Naive B cell (primary cell): ENCODE measurements at regions not wholly inside any gene's neighbourhood (a gene's known extent, or its start where the extent isn't known, plus 50 kb on each side); places are given as distances from the start of the nearest gene placed in this dataset.

Experiments used
- ATAC-seq, 2 donors: fragments of 150-1000 bp; cut with Tn5 transposase; 2 replicates each; pipeline ENCODE4 v1.10.0; 2021; ENCODE audit warnings: low read depth in 2 of 2, mild to moderate bottlenecking in 2 of 2, moderate library complexity in 2 of 2
- DNase-seq: peaks from one replicate; pipeline ENCODE4 v3.0.0; 2022
- H3K27ac Mint-ChIP-seq, 6 donors: one replicate each; pipeline ENCODE4 v1.8.0; 2020 to 2022; ENCODE audit warnings: mild to moderate bottlenecking in 6 of 6, mixed read lengths in 6 of 6, moderate library complexity in 5 of 6, inconsistent platforms in 2 of 6
- H3K27me3 Mint-ChIP-seq, 3 donors: one replicate each; pipeline ENCODE4 v1.8.0; 2021 to 2022; ENCODE audit warnings: mixed read lengths in 3 of 3, mild to moderate bottlenecking in 1 of 3
- H3K36me3 Mint-ChIP-seq, 2 donors: one replicate each; pipeline ENCODE4 v1.8.0; 2020 to 2022; ENCODE audit warnings: mixed read lengths in 2 of 2, inconsistent platforms in 1 of 2, mild to moderate bottlenecking in 1 of 2
- H3K4me1 Mint-ChIP-seq, 3 donors: one replicate each; pipeline ENCODE4 v1.8.0; 2020 to 2022; ENCODE audit warnings: mixed read lengths in 3 of 3, inconsistent platforms in 1 of 3, mild to moderate bottlenecking in 1 of 3, moderate library complexity in 1 of 3
- H3K4me3 Mint-ChIP-seq, 8 donors: one replicate each; pipeline ENCODE4 v1.8.0; 2020 to 2022; ENCODE audit warnings: mild to moderate bottlenecking in 8 of 8, mixed read lengths in 8 of 8, moderate library complexity in 8 of 8, inconsistent platforms in 2 of 8
- H3K9me3 Mint-ChIP-seq, 7 donors: one replicate each; pipeline ENCODE4 v1.8.0; 2020 to 2022; ENCODE audit warnings: mixed read lengths in 7 of 7, mild to moderate bottlenecking in 5 of 7, inconsistent platforms in 2 of 7, moderate library complexity in 1 of 7

GRCh38 chr6:15997586-15998388 is 131.1 kb upstream of the MYLIP start:
- Mint-ChIP-seq H3K4me1 (peaks cover 0 to 8% (median 8%) of the 10 kb centered on the region in 3 donors), H3K27me3 (peaks cover 8 to 14% (median 14%) of the 10 kb centered on the region in 3 donors), H3K27ac (peak overlapping the region in 1 of 6 donors; percentile 49), H3K9me3 (no peaks in the 10 kb centered on the region), H3K4me3 (peak overlapping the region in 2 of 8 donors; percentile 17 to 22), H3K36me3 (no peaks in the 10 kb centered on the region)
- DNase-seq, result no peak
- ATAC-seq, result no peak

GRCh38 chr6:15996030-15996429 is 132.9 kb upstream of the MYLIP start:
- peaks cover 8 to 14% (median 14%) of the 10 kb centered on the region in 3 donors for H3K27me3 Mint-ChIP-seq

GRCh38 chr6:15995493-15995892 is 133.4 kb upstream of the MYLIP start:
- Mint-ChIP-seq H3K27me3 (peaks cover 8 to 14% (median 14%) of the 10 kb centered on the region in 3 donors), H3K4me1 (peaks cover 0 to 8% (median 8%) of the 10 kb centered on the region in 3 donors), H3K9me3 (no peaks in the 10 kb centered on the region), H3K36me3 (no peaks in the 10 kb centered on the region), H3K4me3 (no peak overlapping the region), H3K27ac (no peak overlapping the region)
- DNase-seq (no peak), ATAC-seq (no peak)

More at GRCh38 chr6:15996030-15996429, 132.9 kb upstream of the MYLIP start:
- Mint-ChIP-seq H3K9me3 (no peaks in the 10 kb centered on the region), H3K4me3 (no peak overlapping the region), H3K4me1 (peaks cover 0 to 8% (median 8%) of the 10 kb centered on the region in 3 donors), H3K27ac (no peak overlapping the region), H3K36me3 (no peaks in the 10 kb centered on the region)
- no peak for ATAC-seq
- no peak for DNase-seq

- peak overlapping the region in 1 of 6 donors; percentile 48 for H3K27ac Mint-ChIP-seq
- no peak overlapping the region for H3K4me3 Mint-ChIP-seq
- ATAC-seq (no peak), DNase-seq (no peak)
- no peaks in the 10 kb centered on the region for H3K36me3 Mint-ChIP-seq
- H3K27me3 Mint-ChIP-seq, result peaks cover 8 to 14% (median 14%) of the 10 kb centered on the region in 3 donors
- H3K4me1 Mint-ChIP-seq, result peaks cover 0 to 8% (median 8%) of the 10 kb centered on the region in 3 donors
- no peaks in the 10 kb centered on the region for H3K9me3 Mint-ChIP-seq
Measured at GRCh38 chr6:15994814-15995459, 133.9 kb upstream of the MYLIP start.

GRCh38 chr6:15993716-15994228 is 135.1 kb upstream of the MYLIP start:
- H3K9me3 Mint-ChIP-seq, result no peaks in the 10 kb centered on the region
- ATAC-seq (no peak), DNase-seq (no peak)
- no peak overlapping the region for H3K27ac Mint-ChIP-seq
- peaks cover 8 to 14% (median 14%) of the 10 kb centered on the region in 3 donors for H3K27me3 Mint-ChIP-seq
- H3K4me3 Mint-ChIP-seq, result no peak overlapping the region
- no peaks in the 10 kb centered on the region for H3K36me3 Mint-ChIP-seq
- H3K4me1 Mint-ChIP-seq, result peaks cover 0 to 9% (median 8%) of the 10 kb centered on the region in 3 donors

GRCh38 chr6:15990179-15990578 is 138.7 kb upstream of the MYLIP start:
- Mint-ChIP-seq H3K36me3 (no peaks in the 10 kb centered on the region), H3K27me3 (peaks cover 0 to 4% (median 0%) of the 10 kb centered on the region in 3 donors), H3K27ac (no peak overlapping the region), H3K9me3 (no peaks in the 10 kb centered on the region), H3K4me3 (no peak overlapping the region), H3K4me1 (peaks cover 0 to 17% (median 4%) of the 10 kb centered on the region in 3 donors)
- DNase-seq (no peak), ATAC-seq (no peak)

GRCh38 chr6:15989397-15989796 is 139.5 kb upstream of the MYLIP start:
- peak in 1 of 2 donors; percentile 30 for ATAC-seq
- no peak overlapping the region for H3K4me3 Mint-ChIP-seq

GRCh38 chr6:15987569-15987968 is 141.3 kb upstream of the MYLIP start:
- ATAC-seq (no peak), DNase-seq (no peak)
- H3K9me3 Mint-ChIP-seq, result no peaks in the 10 kb centered on the region
- H3K4me3 Mint-ChIP-seq, result no peak overlapping the region
- H3K27ac Mint-ChIP-seq, result no peak overlapping the region
- H3K4me1 Mint-ChIP-seq, result peaks cover 0 to 9% (median 0%) of the 10 kb centered on the region in 3 donors
- H3K27me3 Mint-ChIP-seq, result peaks cover 0 to 6% (median 5%) of the 10 kb centered on the region in 3 donors
- no peaks in the 10 kb centered on the region for H3K36me3 Mint-ChIP-seq

More at GRCh38 chr6:15989397-15989796, 139.5 kb upstream of the MYLIP start:
- DNase-seq, result no peak
- peaks cover 0 to 9% (median 0%) of the 10 kb centered on the region in 3 donors for H3K4me1 Mint-ChIP-seq
- no peaks in the 10 kb centered on the region for H3K9me3 Mint-ChIP-seq
- H3K36me3 Mint-ChIP-seq, result no peaks in the 10 kb centered on the region
- H3K27me3 Mint-ChIP-seq, result no peaks in the 10 kb centered on the region
- H3K27ac Mint-ChIP-seq, result peak overlapping the region in 2 of 6 donors; percentile 7 to 76

GRCh38 chr6:15986027-15986629 is 142.8 kb upstream of the MYLIP start:
- DNase-seq, result no peak
- Mint-ChIP-seq H3K27me3 (peaks cover 6 to 13% (median 7%) of the 10 kb centered on the region in 3 donors), H3K36me3 (no peaks in the 10 kb centered on the region), H3K4me1 (peaks cover 0 to 9% (median 0%) of the 10 kb centered on the region in 3 donors), H3K9me3 (no peaks in the 10 kb centered on the region), H3K4me3 (no peak overlapping the region), H3K27ac (no peak overlapping the region)
- ATAC-seq, result no peak

- Mint-ChIP-seq H3K27ac (no peak overlapping the region), H3K4me1 (peaks cover 0 to 9% (median 0%) of the 10 kb centered on the region in 3 donors), H3K27me3 (peaks cover 12 to 19% (median 12%) of the 10 kb centered on the region in 3 donors), H3K36me3 (no peaks in the 10 kb centered on the region), H3K9me3 (peaks cover 0 to 3% (median 0%) of the 10 kb centered on the region in 7 donors), H3K4me3 (no peak overlapping the region)
- no peak for DNase-seq
- ATAC-seq, result no peak
Measured at GRCh38 chr6:15985379-15985959, 143.4 kb upstream of the MYLIP start.

- DNase-seq, result no peak
- H3K4me3 Mint-ChIP-seq, result no peak overlapping the region
- peaks cover 0 to 3% (median 0%) of the 10 kb centered on the region in 3 donors for H3K4me1 Mint-ChIP-seq
- no peaks in the 10 kb centered on the region for H3K36me3 Mint-ChIP-seq
- no peak overlapping the region for H3K27ac Mint-ChIP-seq
- ATAC-seq, result no peak
- H3K9me3 Mint-ChIP-seq, result peaks cover 0 to 3% (median 0%) of the 10 kb centered on the region in 7 donors
- H3K27me3 Mint-ChIP-seq, result peaks cover 12 to 20% (median 12%) of the 10 kb centered on the region in 3 donors
Measured at GRCh38 chr6:15981956-15982355, 146.9 kb upstream of the MYLIP start.

GRCh38 chr6:15980801-15981200 is 148.1 kb upstream of the MYLIP start:
- Mint-ChIP-seq H3K4me3 (no peak overlapping the region), H3K4me1 (peaks cover 0 to 3% (median 0%) of the 10 kb centered on the region in 3 donors), H3K27ac (no peak overlapping the region)

GRCh38 chr6:15978426-15978825 is 150.5 kb upstream of the MYLIP start:
- H3K36me3 Mint-ChIP-seq, result peaks cover 0 to 5% of the 10 kb centered on the region in 2 donors
- DNase-seq, result no peak
- H3K4me1 Mint-ChIP-seq, result peaks cover 0 to 3% (median 0%) of the 10 kb centered on the region in 3 donors
- peak overlapping the region in 1 of 6 donors; percentile 19 for H3K27ac Mint-ChIP-seq
- ATAC-seq, result no peak
- peaks cover 12 to 21% (median 20%) of the 10 kb centered on the region in 3 donors for H3K27me3 Mint-ChIP-seq
- peaks cover 0 to 15% (median 6%) of the 10 kb centered on the region in 7 donors for H3K9me3 Mint-ChIP-seq
- no peak overlapping the region for H3K4me3 Mint-ChIP-seq

More at GRCh38 chr6:15980801-15981200, 148.1 kb upstream of the MYLIP start:
- no peaks in the 10 kb centered on the region for H3K36me3 Mint-ChIP-seq
- peaks cover 0 to 3% (median 0%) of the 10 kb centered on the region in 7 donors for H3K9me3 Mint-ChIP-seq
- ATAC-seq, result no peak
- peaks cover 12 to 20% (median 16%) of the 10 kb centered on the region in 3 donors for H3K27me3 Mint-ChIP-seq
- DNase-seq, result no peak
